Activated CD8-positive, alpha-beta memory T cell treated with anti-CD3 and anti-CD28 coated beads, Interleukin-2, amount 50 U/mL, for 4 hours (primary cell): ENCODE measurements at regions not wholly inside any gene's neighbourhood (a gene's known extent, or its start where the extent isn't known, plus 50 kb on each side); places are given as distances from the start of the nearest gene placed in this dataset.
A peak's percentile ranks its signal among the peaks of the same experiment; 100 is the strongest.

ENCODE experiments used
- DNase-seq: peaks from one replicate; pipeline ENCODE4 v3.0.0-alpha.2; 2020

- no peak for DNase-seq
Measured at GRCh38 chr1:25034736-25035522, 104.9 kb upstream of the RUNX3 start.

- peak; percentile 32 for DNase-seq
Measured at GRCh38 chr1:25033828-25034705, 104.0 kb upstream of the RUNX3 start.

- DNase-seq, result no peak
Measured at GRCh38 chr1:25033030-25033827, 103.2 kb upstream of the RUNX3 start.

- DNase-seq, result peak; percentile 55
Measured at GRCh38 chr1:25031966-25032667, 102.0 kb upstream of the RUNX3 start.

GRCh38 chr1:25031601-25031965, 101.5 kb upstream of the RUNX3 start:
- DNase-seq, result peak; percentile 67

GRCh38 chr1:25030674-25031589, 100.9 kb upstream of the RUNX3 start:
- DNase-seq, result peak; percentile 72

- DNase-seq, result no peak
Measured at GRCh38 chr1:25030012-25030411, 99.9 kb upstream of the RUNX3 start.

- no peak for DNase-seq
Measured at GRCh38 chr1:25028907-25029599, 99.0 kb upstream of the RUNX3 start.

- DNase-seq, result no peak
Measured at GRCh38 chr1:25028587-25028906, 98.5 kb upstream of the RUNX3 start.

- no peak for DNase-seq
Measured at GRCh38 chr1:25027822-25028586, 97.9 kb upstream of the RUNX3 start.

GRCh38 chr1:25026730-25027450, 96.8 kb upstream of the RUNX3 start:
- no peak for DNase-seq

- DNase-seq, result no peak
Measured at GRCh38 chr1:25026304-25026703, 96.2 kb upstream of the RUNX3 start.

GRCh38 chr1:25024615-25025350, 94.7 kb upstream of the RUNX3 start:
- no peak for DNase-seq

GRCh38 chr1:25023826-25024225, 93.8 kb upstream of the RUNX3 start:
- DNase-seq, result no peak

- no peak for DNase-seq
Measured at GRCh38 chr1:25023190-25023578, 93.1 kb upstream of the RUNX3 start.

- DNase-seq, result peak; percentile 94
Measured at GRCh38 chr1:25022361-25023189, 92.5 kb upstream of the RUNX3 start.

- DNase-seq, result no peak
Measured at GRCh38 chr1:25021591-25022215, 91.6 kb upstream of the RUNX3 start.
